K562 (cell line): ENCODE measurements at regions not wholly inside any gene's neighbourhood (a gene's known extent, or its start where the extent isn't known, plus 50 kb on each side); places are given as distances from the start of the nearest gene placed in this dataset.

Experiments used
- BRCA1 ChIP-seq, 2 experiments: fragments of 450-650 bp in 1 of 2; sonication (generic) in 1 of 2; formaldehyde crosslinking in 1 of 2; IDR thresholded peaks; 2 replicates each; pipeline versions ENCODE4 v1.5.0 to v1.6.1; 2017 to 2020; ENCODE audit warnings: mild to moderate bottlenecking in 1 of 2, missing genetic modification reagents in 1 of 2
- CTCF ChIP-seq, 3 experiments: IDR thresholded peaks in 2 of 3; conservative IDR thresholded peaks in 1 of 3; 2 replicates each; pipeline ENCODE4 v1.5.1; 2011 to 2012; ENCODE audit warnings: low read length in 3 of 3, mild to moderate bottlenecking in 3 of 3, control low read depth in 2 of 3, improper control_type of control experiment in 1 of 3, inconsistent platforms in 1 of 3, low read depth in 1 of 3, mixed read lengths in 1 of 3, moderate library complexity in 1 of 3; ENCODE audit not compliant: insufficient read depth in 2 of 3
- E2F4 ChIP-seq: sonication (generic); formaldehyde crosslinking; IDR thresholded peaks from 2 replicates; pipeline ENCODE4 v1.8.0; 2022; ENCODE audit warnings: mild to moderate bottlenecking, low read depth, missing genetic modification reagents
- EP400 ChIP-seq: fragments of 450-650 bp; IDR thresholded peaks from 2 replicates; pipeline ENCODE4 v1.6.1; 2017; ENCODE audit warnings: antibody characterized with exemption, mild to moderate bottlenecking, moderate library complexity
- HNRNPL ChIP-seq: fragments of 200-400 bp; formaldehyde crosslinking; IDR thresholded peaks from 2 replicates; pipeline ENCODE4 v1.6.1; 2017; ENCODE audit warnings: low read depth, mild to moderate bottlenecking, low read length
- LARP7 ChIP-seq: fragments of 450-650 bp; IDR thresholded peaks from 2 replicates; pipeline ENCODE4 v1.6.1; 2016
- MEF2A ChIP-seq: IDR thresholded peaks from 2 replicates; pipeline ENCODE4 v1.6.1; 2011; ENCODE audit warnings: low read depth, mild to moderate bottlenecking, low read length, moderate library complexity; ENCODE audit not compliant: control insufficient read depth
- MYC ChIP-seq, 2 experiments: fragments of 250-450 bp in 1 of 2; sonication (Bioruptor Pico) in 1 of 2; IDR thresholded peaks; 2 replicates each; pipeline versions ENCODE4 v1.5.1 to v1.6.1; 2012 to 2021; ENCODE audit warnings: low read depth in 2 of 2, borderline replicate concordance in 1 of 2, improper control_type of control experiment in 1 of 2, low read length in 1 of 2, mild to moderate bottlenecking in 1 of 2, moderate library complexity in 1 of 2
- POLR2A ChIP-seq: fragments of 450-650 bp; conservative IDR thresholded peaks from 2 replicates; pipeline ENCODE4 v1.6.1; 2016
- ZBTB7A ChIP-seq: IDR thresholded peaks from 2 replicates; pipeline ENCODE4 v1.6.1; 2011; ENCODE audit warnings: low read depth, mild to moderate bottlenecking, low read length, moderate library complexity, borderline replicate concordance; ENCODE audit not compliant: control insufficient read depth
- ZNF668 ChIP-seq: fragments of 250-450 bp; sonication (Bioruptor Pico); IDR thresholded peaks from 2 replicates; pipeline ENCODE4 v1.8.0; 2022; ENCODE audit warnings: mild to moderate bottlenecking, inconsistent platforms
- ZNF740 ChIP-seq, 3 experiments: fragments of 200-800 bp in 1 of 3; sonication (Bioruptor generic) in 1 of 3; sonication (generic) in 1 of 3; formaldehyde crosslinking in 1 of 3; IDR thresholded peaks; 2 replicates each; pipeline versions ENCODE4 v1.6.1 to v1.8.0; 2016 to 2022; ENCODE audit warnings: mild to moderate bottlenecking in 2 of 3, missing compliant biosample characterization in 2 of 3, missing genetic modification characterization in 2 of 3, missing genetic modification reagents in 1 of 3
- ZNF780A ChIP-seq: fragments of 250-450 bp; sonication (Bioruptor Pico); IDR thresholded peaks from 2 replicates; pipeline ENCODE4 v1.5.0; 2021; ENCODE audit warnings: mild to moderate bottlenecking

- TF ChIP-seq ZBTB7A, result no peak
- no peak for TF ChIP-seq ZNF740 (CRISPR knock-in tag; IDR thresholded peaks at IDR 0.05)
- TF ChIP-seq ZNF740 (tag; IDR thresholded peaks at IDR 0.05), result no peak
- no peak for TF ChIP-seq CTCF (IDR thresholded peaks at IDR 0.05 in 2 of 3, conservative IDR thresholded peaks at IDR 0.05 in 1 of 3; ENCODE audit: insufficient read depth in 2 of 3, low read depth in 1 of 3, low read length in 3 of 3)
- no peak for TF ChIP-seq BRCA1 (IDR thresholded peaks at IDR 0.05)
- no peak for TF ChIP-seq BRCA1 (CRISPR knock-in tag; IDR thresholded peaks at IDR 0.05)
- TF ChIP-seq MYC (IDR thresholded peaks at IDR 0.05; ENCODE audit: low read depth, low read length), result no peak
- TF ChIP-seq MYC (CRISPR knock-in tag; IDR thresholded peaks at IDR 0.05; ENCODE audit: borderline replicate concordance, low read depth), result no peak
- TF ChIP-seq EP400, result no peak
- no peak for TF ChIP-seq ZNF780A (CRISPR knock-in tag)
- no peak for TF ChIP-seq ZNF668 (CRISPR knock-in tag)
- TF ChIP-seq LARP7, result no peak
- TF ChIP-seq POLR2A, result no peak
- TF ChIP-seq MEF2A, result no peak
- TF ChIP-seq HNRNPL, result no peak
- TF ChIP-seq E2F4 (CRISPR knock-in tag), result no peak
These were observed 364.0 kb downstream of the LMO7 start for GRCh38 chr13:76000131-76000530.
